ENCODE measurements at regions not wholly inside any gene's neighbourhood (a gene's known extent, or its start where the extent isn't known, plus 50 kb on each side); places are given as distances from the start of the nearest gene placed in this dataset.
"Not testable (repeated sequence)": the region's sequence is repeated elsewhere in the genome, so short reads cannot be mapped to it uniquely, and the experiment has no call there.

DNA sequence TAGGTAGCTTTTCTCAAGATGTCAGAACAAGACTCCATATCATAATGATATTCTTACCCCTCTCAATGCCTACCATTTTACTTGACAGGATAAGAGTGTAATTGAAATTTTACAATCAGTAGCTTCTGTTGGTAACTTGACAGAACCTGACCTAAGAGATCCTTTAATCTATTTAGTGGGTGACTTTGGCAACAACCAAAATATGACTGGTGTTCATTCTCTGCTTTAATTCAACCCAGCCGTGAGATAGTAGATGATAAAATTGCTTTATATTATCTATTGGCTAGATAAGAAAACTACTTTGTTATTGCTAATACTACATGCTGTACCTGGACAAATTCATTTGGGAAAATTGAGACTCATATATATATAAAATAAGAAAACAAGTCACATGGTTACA lies 770.2 kb upstream of the NXPH2 start:
- Histone ChIP-seq H3K9me3 (ENCODE audit: low read length) (no peaks in the 10 kb centered on the region), H3K79me2 (ENCODE audit: low read length) (no peaks in the 10 kb centered on the region), H3K36me3 (ENCODE audit: low read depth, low read length) (no peaks in the 10 kb centered on the region), H3K4me3 (ENCODE audit: low read length) (no peak overlapping the region), H3K4me2 (ENCODE audit: low read length) (no peak overlapping the region), H3K9me2 (replicated peaks; ENCODE audit: low read length) (no peaks in the 10 kb centered on the region), H2AFZ (ENCODE audit: low read length) (no peak overlapping the region), H4K20me1 (ENCODE audit: low read length) (no peaks in the 10 kb centered on the region), H3F3A (ENCODE audit: low read length, unreplicated experiment) (no peaks in the 10 kb centered on the region), H3K27me3 (ENCODE audit: low read length) (no peaks in the 10 kb centered on the region), H3K9ac (ENCODE audit: low read length) (no peak overlapping the region), H3K4me1 (ENCODE audit: insufficient read depth, low read length) (no peaks in the 10 kb centered on the region), H3K27ac (ENCODE audit: low read length) (no peak overlapping the region)
- intact Hi-C loops (cut with micrococcal nuclease), result no loop called here
- POLR2A ChIA-PET (ENCODE audit: unreplicated experiment), result no interaction called here
- no peak for DNase-seq
- BruUV-seq (replicated peaks), result no TSS peak
- CTCF ChIA-PET, result no interaction called here
- ATAC-seq, result no peak
- TF ChIP-seq EZH2 (IDR thresholded peaks at IDR 0.05; ENCODE audit: low read length, unreplicated experiment) (no peak), EZH2phosphoT487 (IDR thresholded peaks at IDR 0.05; ENCODE audit: borderline replicate concordance, low read length) (no peak)
- TF ChIP-seq, protein P1, sequence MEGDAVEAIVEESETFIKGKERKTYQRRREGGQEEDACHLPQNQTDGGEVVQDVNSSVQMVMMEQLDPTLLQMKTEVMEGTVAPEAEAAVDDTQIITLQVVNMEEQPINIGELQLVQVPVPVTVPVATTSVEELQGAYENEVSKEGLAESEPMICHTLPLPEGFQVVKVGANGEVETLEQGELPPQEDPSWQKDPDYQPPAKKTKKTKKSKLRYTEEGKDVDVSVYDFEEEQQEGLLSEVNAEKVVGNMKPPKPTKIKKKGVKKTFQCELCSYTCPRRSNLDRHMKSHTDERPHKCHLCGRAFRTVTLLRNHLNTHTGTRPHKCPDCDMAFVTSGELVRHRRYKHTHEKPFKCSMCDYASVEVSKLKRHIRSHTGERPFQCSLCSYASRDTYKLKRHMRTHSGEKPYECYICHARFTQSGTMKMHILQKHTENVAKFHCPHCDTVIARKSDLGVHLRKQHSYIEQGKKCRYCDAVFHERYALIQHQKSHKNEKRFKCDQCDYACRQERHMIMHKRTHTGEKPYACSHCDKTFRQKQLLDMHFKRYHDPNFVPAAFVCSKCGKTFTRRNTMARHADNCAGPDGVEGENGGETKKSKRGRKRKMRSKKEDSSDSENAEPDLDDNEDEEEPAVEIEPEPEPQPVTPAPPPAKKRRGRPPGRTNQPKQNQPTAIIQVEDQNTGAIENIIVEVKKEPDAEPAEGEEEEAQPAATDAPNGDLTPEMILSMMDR (conservative IDR thresholded peaks at IDR 0.05; ENCODE audit: low read depth, low read length), result no peak

- ATAC-seq, result no peak
Measured at GRCh38 chr2:139544186-139544851, 764.1 kb upstream of the NXPH2 start.

DNA sequence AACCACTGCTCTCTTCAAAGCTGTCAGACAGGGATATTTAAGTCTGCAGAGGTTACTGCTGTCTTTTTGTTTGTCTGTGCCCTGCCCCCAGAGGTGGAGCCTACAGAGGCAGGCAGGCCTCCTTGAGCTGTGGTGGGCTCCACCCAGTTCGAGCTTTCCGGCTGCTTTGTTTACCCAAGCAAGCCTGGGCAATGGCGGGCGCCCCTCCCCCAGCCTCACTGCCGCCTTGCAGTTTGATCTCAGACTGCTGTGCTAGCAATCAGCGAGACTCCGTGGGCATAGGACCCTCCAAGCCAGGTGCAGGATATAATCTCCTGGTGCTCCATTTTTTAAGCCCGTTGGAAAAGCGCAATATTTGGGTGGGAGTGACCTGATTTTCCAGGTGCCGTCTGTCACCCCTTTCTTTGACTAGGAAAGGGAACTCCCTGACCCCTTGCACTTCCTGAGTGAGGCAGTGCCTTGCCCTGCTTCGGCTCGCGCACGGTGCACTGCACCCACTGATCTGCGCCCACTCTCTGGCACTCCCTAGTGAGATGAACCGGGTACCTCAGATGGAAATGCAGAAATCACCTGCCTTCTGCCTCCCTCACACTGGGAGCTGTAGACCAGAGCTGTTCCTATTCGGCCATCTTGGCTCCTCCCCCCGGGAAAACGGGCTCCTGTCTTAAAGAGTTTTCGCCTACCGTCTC lies 758.3 kb upstream of the NXPH2 start:
- not testable (repeated sequence) for ATAC-seq; DNase-seq; H3K4me3 ChIP-seq (ENCODE audit: low read length)

More at GRCh38 chr2:139544186-139544851, 764.1 kb upstream of the NXPH2 start:
- intact Hi-C loops (cut with micrococcal nuclease), result no loop called here
- Histone ChIP-seq H3K4me1 (ENCODE audit: insufficient read depth, low read length) (no peaks in the 10 kb centered on the region), H3F3A (ENCODE audit: low read length, unreplicated experiment) (no peaks in the 10 kb centered on the region), H3K4me3 (ENCODE audit: low read length) (no peak overlapping the region), H3K79me2 (ENCODE audit: low read length) (no peaks in the 10 kb centered on the region), H3K9me3 (ENCODE audit: low read length) (no peaks in the 10 kb centered on the region), H2AFZ (ENCODE audit: low read length) (no peak overlapping the region), H3K9me2 (replicated peaks; ENCODE audit: low read length) (no peaks in the 10 kb centered on the region), H3K4me2 (ENCODE audit: low read length) (no peak overlapping the region), H3K9ac (ENCODE audit: low read length) (no peak overlapping the region), H3K36me3 (ENCODE audit: low read depth, low read length) (no peaks in the 10 kb centered on the region), H3K27me3 (ENCODE audit: low read length) (no peaks in the 10 kb centered on the region), H3K27ac (ENCODE audit: low read length) (no peak overlapping the region), H4K20me1 (ENCODE audit: low read length) (no peaks in the 10 kb centered on the region)
- no TSS peak for BruUV-seq (replicated peaks)
- CTCF ChIA-PET, result no interaction called here
- POLR2A ChIA-PET (ENCODE audit: unreplicated experiment), result no interaction called here
- TF ChIP-seq, protein P1 (conservative IDR thresholded peaks at IDR 0.05; ENCODE audit: low read depth, low read length), result no peak
- TF ChIP-seq EZH2phosphoT487 (IDR thresholded peaks at IDR 0.05; ENCODE audit: borderline replicate concordance, low read length), result no peak
- no peak for TF ChIP-seq EZH2 (IDR thresholded peaks at IDR 0.05; ENCODE audit: low read length, unreplicated experiment)
- no peak for DNase-seq

More for the DNA sequence above, 758.3 kb upstream of the NXPH2 start:
- H3K27me3 ChIP-seq (ENCODE audit: low read length); H3K9me2 ChIP-seq (replicated peaks; ENCODE audit: low read length); H3K27ac ChIP-seq (ENCODE audit: low read length); H3K4me2 ChIP-seq (ENCODE audit: low read length); H3K9ac ChIP-seq (ENCODE audit: low read length); POLR2A ChIA-PET (ENCODE audit: unreplicated experiment); CTCF ChIA-PET; H3K9me3 ChIP-seq (ENCODE audit: low read length); H4K20me1 ChIP-seq (ENCODE audit: low read length); H3K36me3 ChIP-seq (ENCODE audit: low read depth, low read length); intact Hi-C loops (cut with micrococcal nuclease); H3K79me2 ChIP-seq (ENCODE audit: low read length); H2AFZ ChIP-seq (ENCODE audit: low read length); H3K4me1 ChIP-seq (ENCODE audit: insufficient read depth, low read length); BruUV-seq (replicated peaks); H3F3A ChIP-seq (ENCODE audit: low read length, unreplicated experiment): not testable (repeated sequence)
